Hypothalamus (tissue), 51 donors: ENCODE measurements at regions not wholly inside any gene's neighbourhood (a gene's known extent, or its start where the extent isn't known, plus 50 kb on each side); places are given as distances from the start of the nearest gene placed in this dataset.
"Not testable (repeated sequence)": the region's sequence is repeated elsewhere in the genome, so short reads cannot be mapped to it uniquely, and the experiment has no call there.

Experiments used
- DNase-seq, 51 donors: peaks; one replicate each; lab custom pipeline; 2025; lab: John Stamatoyannopoulos, UW

- DNase-seq: no peak
Measured at GRCh38 chr5:166566725-166567124, 1724.7 kb upstream of the WWC1 start.

- no peak for DNase-seq
Measured at GRCh38 chr5:166570865-166571264, 1720.6 kb upstream of the WWC1 start.

GRCh38 chr5:166571668-166572067, 1719.8 kb upstream of the WWC1 start:
- no peak for DNase-seq

GRCh38 chr5:166576323-166576722, 1715.1 kb upstream of the WWC1 start:
- no peak for DNase-seq

GRCh38 chr5:166581826-166582225, 1709.6 kb upstream of the WWC1 start:
- DNase-seq: no peak

GRCh38 chr5:166582416-166582815, 1709.0 kb upstream of the WWC1 start:
- DNase-seq: no peak

GRCh38 chr5:166594567-166594966, 1696.9 kb upstream of the WWC1 start:
- DNase-seq: no peak

GRCh38 chr5:166595274-166595951, 1696.0 kb upstream of the WWC1 start:
- DNase-seq: no peak

- no peak for DNase-seq
Measured at GRCh38 chr5:166596043-166596442, 1695.4 kb upstream of the WWC1 start.

GRCh38 chr5:166602271-166602670, 1689.2 kb upstream of the WWC1 start:
- DNase-seq: no peak

- DNase-seq: no peak
Measured at GRCh38 chr5:166617507-166617906, 1673.9 kb upstream of the WWC1 start.

- no peak for DNase-seq
Measured at GRCh38 chr5:166618526-166618925, 1672.9 kb upstream of the WWC1 start.

GRCh38 chr5:166624573-166624972, 1666.9 kb upstream of the WWC1 start:
- no peak for DNase-seq

- no peak for DNase-seq
Measured at GRCh38 chr5:166625210-166625865, 1666.1 kb upstream of the WWC1 start.

GRCh38 chr5:166637295-166637694, 1654.2 kb upstream of the WWC1 start:
- no peak for DNase-seq

- no peak for DNase-seq
Measured at GRCh38 chr5:166639151-166639550, 1652.3 kb upstream of the WWC1 start.

GRCh38 chr5:166640136-166640535, 1651.3 kb upstream of the WWC1 start:
- not testable (repeated sequence) for DNase-seq

GRCh38 chr5:166648736-166649135, 1642.7 kb upstream of the WWC1 start:
- DNase-seq: no peak

- no peak for DNase-seq
Measured at GRCh38 chr5:166649676-166650075, 1641.8 kb upstream of the WWC1 start.

- no peak for DNase-seq
Measured at GRCh38 chr5:166651234-166651633, 1640.2 kb upstream of the WWC1 start.

GRCh38 chr5:166671811-166672210, 1619.6 kb upstream of the WWC1 start:
- no peak for DNase-seq

- no peak for DNase-seq
Measured at GRCh38 chr5:166672431-166672830, 1619.0 kb upstream of the WWC1 start.

- no peak for DNase-seq
Measured at GRCh38 chr5:166677891-166678290, 1613.6 kb upstream of the WWC1 start.
